Duodenal mucosa (tissue), 2 donors: ENCODE measurements at regions not wholly inside any gene's neighbourhood (a gene's known extent, or its start where the extent isn't known, plus 50 kb on each side); places are given as distances from the start of the nearest gene placed in this dataset.

Source experiments
- H3K27ac ChIP-seq: one replicate; pipeline ENCODE4 v1.7.0; 2013; ENCODE audit warnings: low read depth, low read length
- H3K27me3 ChIP-seq, 2 donors: one replicate each; pipeline ENCODE4 v1.7.0; 2013; ENCODE audit warnings: low read length in 2 of 2, control low read depth in 1 of 2; ENCODE audit not compliant: insufficient read depth in 2 of 2, control insufficient read depth in 1 of 2
- H3K36me3 ChIP-seq, 2 donors: one replicate each; pipeline ENCODE4 v1.7.0; 2013; ENCODE audit warnings: low read length in 2 of 2, control low read depth in 1 of 2; ENCODE audit not compliant: insufficient read depth in 2 of 2, control insufficient read depth in 1 of 2
- H3K4me1 ChIP-seq, 2 donors: one replicate each; pipeline ENCODE4 v1.7.0; 2013; ENCODE audit warnings: low read length in 2 of 2, control low read depth in 1 of 2; ENCODE audit not compliant: insufficient read depth in 2 of 2, control insufficient read depth in 1 of 2
- H3K4me3 ChIP-seq, 2 donors: one replicate each; pipeline ENCODE4 v1.7.0; 2013; ENCODE audit warnings: low read length in 2 of 2, low read depth in 1 of 2
- H3K9ac ChIP-seq, 2 donors: one replicate each; pipeline ENCODE4 v1.7.0; 2013; ENCODE audit warnings: low read length in 2 of 2, low read depth in 1 of 2
- H3K9me3 ChIP-seq, 2 donors: one replicate each; pipeline ENCODE4 v1.7.0; 2013; ENCODE audit warnings: low read length in 2 of 2, control low read depth in 1 of 2; ENCODE audit not compliant: control insufficient read depth in 1 of 2

DNA sequence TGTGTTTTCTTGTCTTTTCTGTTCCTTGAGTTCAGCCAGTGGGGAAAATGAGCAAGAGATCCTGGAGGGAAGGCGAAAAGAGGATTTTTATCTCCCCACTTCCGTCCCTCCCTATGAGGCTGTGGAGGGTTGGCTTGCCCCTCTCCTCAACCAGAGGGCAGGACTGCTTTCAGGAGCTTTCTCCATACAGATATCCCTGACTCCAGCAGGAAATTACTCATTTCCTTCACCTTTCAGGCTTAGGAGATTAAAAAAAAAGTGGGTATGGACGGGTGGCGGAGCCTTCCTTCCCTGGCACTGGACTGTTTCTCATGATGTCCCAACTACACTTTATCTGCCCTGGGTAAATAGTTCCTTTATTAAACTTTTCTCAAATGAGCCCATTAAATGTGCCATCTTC is 241.2 kb downstream of the FRK start:
- Histone ChIP-seq H3K9ac (no peak overlapping the region), H3K27ac (no peak overlapping the region), H3K27me3 (no peaks in the 10 kb centered on the region), H3K36me3 (no peaks in the 10 kb centered on the region), H3K4me1 (no peaks in the 10 kb centered on the region), H3K9me3 (no peaks in the 10 kb centered on the region), H3K4me3 (no peak overlapping the region)

DNA sequence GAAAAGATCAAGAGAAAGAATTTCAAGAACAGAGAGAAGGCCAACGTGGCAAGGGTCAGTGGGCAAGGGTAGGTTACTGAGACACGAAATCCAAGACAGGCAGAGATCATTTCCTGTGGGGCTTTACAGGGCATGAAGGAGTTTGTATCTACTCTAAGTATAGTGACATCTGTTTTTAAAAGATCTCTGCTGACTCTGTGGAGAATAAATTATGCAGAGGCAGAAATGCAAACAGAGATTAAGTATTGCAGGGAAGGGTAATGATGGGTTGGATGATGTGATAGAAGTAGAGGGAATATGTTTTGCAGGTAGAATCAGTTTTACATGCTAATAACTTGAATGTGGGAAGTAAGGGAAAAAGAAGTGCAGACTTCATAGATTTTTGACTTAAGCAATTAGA is 243.5 kb downstream of the FRK start:
- Histone ChIP-seq H3K4me3 (no peak overlapping the region), H3K36me3 (no peaks in the 10 kb centered on the region), H3K27ac (no peak overlapping the region), H3K9ac (no peak overlapping the region), H3K27me3 (no peaks in the 10 kb centered on the region), H3K4me1 (no peaks in the 10 kb centered on the region), H3K9me3 (no peaks in the 10 kb centered on the region)

DNA sequence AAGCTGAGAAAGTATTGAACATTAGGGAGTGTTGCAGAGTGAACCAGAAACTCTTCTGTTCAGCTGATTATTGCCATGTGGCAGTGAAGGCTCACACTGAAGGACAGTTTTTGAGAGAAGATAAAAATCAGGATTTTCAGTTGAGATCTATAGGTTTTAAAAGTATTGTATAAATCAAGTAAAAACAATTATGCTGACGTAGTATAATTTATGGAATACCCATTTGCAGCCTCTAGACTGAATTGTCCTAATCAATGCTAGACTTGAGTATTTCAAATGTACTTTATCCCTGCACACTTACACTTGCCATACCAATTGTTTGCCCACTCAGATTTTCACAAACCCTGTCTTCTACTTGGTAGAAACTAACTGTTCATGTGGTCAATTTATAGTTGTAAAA is 245.8 kb downstream of the FRK start:
- Histone ChIP-seq H3K9me3 (no peaks in the 10 kb centered on the region), H3K4me1 (no peaks in the 10 kb centered on the region), H3K36me3 (no peaks in the 10 kb centered on the region), H3K4me3 (no peak overlapping the region), H3K27ac (no peak overlapping the region), H3K9ac (no peak overlapping the region), H3K27me3 (no peaks in the 10 kb centered on the region)

DNA sequence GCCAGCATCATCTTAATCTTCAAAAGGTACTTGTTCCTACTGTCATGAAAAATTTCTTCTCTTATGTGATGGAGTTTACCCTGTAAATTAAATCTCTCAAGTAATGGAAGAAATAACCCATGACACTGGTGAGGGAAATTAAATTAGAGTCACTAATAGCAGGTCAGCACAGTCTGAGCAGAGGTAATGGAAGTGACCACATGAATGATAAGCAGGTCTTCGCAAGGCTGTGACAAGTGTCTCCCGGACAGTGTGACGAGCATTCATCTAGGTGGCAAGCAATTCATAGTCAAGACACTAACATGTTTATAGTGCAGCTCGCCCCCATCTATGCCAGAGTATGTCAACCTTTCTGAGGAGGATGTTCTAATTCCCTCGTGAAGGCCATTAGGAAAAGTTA is 249.2 kb downstream of the FRK start:
- H3K9ac ChIP-seq = no peak overlapping the region
- H3K4me1 ChIP-seq = no peaks in the 10 kb centered on the region
- H3K27me3 ChIP-seq = no peaks in the 10 kb centered on the region
- H3K27ac ChIP-seq = no peak overlapping the region
- H3K4me3 ChIP-seq = no peak overlapping the region
- no peaks in the 10 kb centered on the region for H3K9me3 ChIP-seq
- no peaks in the 10 kb centered on the region for H3K36me3 ChIP-seq

DNA sequence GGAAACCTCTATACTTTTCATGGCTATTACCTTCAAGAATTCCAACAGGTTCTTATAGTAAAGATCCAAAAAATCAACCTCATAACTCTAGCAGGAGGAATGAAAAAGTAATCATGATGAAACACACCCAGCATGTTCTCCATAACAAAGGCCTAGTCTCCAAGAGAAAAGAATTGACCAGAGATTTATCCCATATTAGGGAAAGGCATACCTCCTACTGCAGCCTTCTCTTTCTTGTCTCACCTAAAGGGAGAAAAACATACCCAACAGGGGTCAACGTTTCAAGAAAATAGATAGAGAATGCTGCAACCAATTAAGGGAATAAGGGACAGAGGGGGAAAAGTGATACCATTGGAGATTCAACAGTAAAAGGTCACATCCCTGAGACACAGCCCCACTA is 262.5 kb downstream of the FRK start:
- H3K36me3 ChIP-seq = no peaks in the 10 kb centered on the region
- no peaks in the 10 kb centered on the region for H3K9me3 ChIP-seq
- no peaks in the 10 kb centered on the region for H3K27me3 ChIP-seq
- H3K4me1 ChIP-seq = no peaks in the 10 kb centered on the region
- no peak overlapping the region for H3K4me3 ChIP-seq
- H3K9ac ChIP-seq = no peak overlapping the region
- no peak overlapping the region for H3K27ac ChIP-seq

DNA sequence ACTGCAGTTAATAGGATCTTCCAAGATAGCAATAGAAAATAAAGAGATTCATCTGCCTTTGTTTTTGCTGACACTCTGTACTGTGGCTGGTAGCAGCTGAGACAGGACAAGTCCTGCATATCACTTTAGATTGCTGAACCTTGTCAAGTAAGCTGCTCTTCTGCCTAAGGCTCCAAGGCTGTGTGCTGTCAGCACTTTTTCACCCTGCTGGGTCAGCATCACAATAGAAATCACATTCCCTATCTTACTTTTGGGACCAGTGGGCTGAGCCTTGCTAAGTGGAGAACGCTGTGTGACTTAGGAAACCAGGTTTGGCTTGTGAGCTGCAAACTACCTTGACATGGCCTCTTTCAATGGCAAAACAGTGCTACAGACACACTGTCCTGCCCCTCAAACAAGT is 263.9 kb downstream of the FRK start:
- H3K4me3 ChIP-seq = no peak overlapping the region
- H3K27me3 ChIP-seq = no peaks in the 10 kb centered on the region
- H3K9ac ChIP-seq = no peak overlapping the region
- no peaks in the 10 kb centered on the region for H3K4me1 ChIP-seq
- H3K27ac ChIP-seq = no peak overlapping the region
- H3K36me3 ChIP-seq = no peaks in the 10 kb centered on the region
- H3K9me3 ChIP-seq = no peaks in the 10 kb centered on the region

DNA sequence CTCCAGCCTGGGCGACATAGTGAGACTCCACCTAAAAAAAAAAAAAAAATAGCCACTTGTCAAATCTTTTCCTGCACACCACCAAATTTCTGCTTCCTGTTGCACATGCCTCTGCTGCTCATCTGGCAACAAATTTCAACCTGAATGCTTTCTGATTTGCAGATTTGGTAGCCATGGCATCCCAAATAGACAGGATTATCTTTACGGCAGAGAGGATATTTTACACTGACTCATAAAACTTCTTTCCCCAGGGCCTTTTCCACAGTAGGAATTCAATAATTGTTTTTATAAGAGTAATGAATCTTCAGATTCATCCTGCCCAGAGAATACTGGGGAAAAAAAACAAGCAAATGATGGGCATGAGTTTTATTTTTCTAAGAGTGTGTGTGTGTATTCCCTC is 264.6 kb downstream of the FRK start:
- H3K9me3 ChIP-seq = no peaks in the 10 kb centered on the region

DNA sequence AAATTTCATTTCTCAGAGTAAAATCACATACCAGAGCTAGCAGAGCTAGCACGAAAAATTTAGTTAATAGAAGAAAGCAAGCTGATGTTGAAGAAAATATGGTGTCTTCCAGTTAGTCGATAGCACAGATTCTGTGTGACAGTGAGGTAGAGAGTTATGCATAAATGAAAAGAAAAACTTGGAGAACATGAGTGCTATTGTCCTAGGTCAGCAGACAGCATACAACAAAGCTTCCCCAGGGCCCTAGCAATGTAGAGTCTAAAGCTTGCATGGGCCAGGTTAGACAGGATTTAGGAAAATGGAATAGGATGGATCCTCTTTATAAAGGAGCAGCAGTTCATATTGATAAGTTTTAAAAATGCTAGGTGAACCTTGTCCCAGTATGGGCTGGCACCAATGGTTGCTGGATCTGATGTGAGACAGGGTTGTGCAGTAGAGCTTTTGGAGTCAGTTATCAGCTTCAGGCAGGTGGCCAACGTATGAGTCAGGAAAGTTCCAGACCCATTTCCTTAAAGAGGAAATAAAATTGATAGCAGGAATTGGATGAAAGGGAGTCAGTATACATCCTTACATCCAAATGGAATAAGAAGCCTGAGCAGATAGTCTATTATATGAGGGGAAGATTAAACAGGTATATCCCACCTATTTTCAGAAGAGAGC is 277.2 kb downstream of the FRK start:
- Histone ChIP-seq H3K27ac (no peak overlapping the region), H3K9ac (no peak overlapping the region), H3K4me1 (no peaks in the 10 kb centered on the region), H3K9me3 (no peaks in the 10 kb centered on the region), H3K4me3 (no peak overlapping the region), H3K36me3 (no peaks in the 10 kb centered on the region), H3K27me3 (no peaks in the 10 kb centered on the region)

More for the DNA sequence above, 264.6 kb downstream of the FRK start:
- Histone ChIP-seq H3K27me3 (no peaks in the 10 kb centered on the region), H3K9ac (no peak overlapping the region), H3K36me3 (no peaks in the 10 kb centered on the region), H3K4me3 (no peak overlapping the region), H3K4me1 (no peaks in the 10 kb centered on the region), H3K27ac (no peak overlapping the region)

DNA sequence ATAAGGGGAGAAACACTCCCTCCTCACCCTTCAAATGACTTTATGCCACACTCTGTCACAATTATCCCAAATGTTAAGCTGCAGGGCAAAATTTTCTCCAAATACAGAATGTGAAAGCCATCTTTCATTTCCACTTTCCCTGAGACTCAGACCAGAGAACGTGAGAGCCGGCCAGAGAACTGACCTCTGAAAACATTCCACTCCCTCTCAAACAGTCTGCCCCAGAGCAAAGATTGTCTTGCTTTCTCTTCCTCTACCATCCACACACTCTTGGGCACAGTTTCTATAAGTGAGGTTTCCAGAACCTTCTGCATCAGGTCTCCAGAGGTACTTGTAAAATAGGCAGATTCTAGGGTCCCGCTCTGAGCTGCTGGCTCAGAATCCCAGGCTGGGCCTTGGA is 278.1 kb downstream of the FRK start:
- Histone ChIP-seq H3K27ac (no peak overlapping the region), H3K4me3 (no peak overlapping the region), H3K9me3 (no peaks in the 10 kb centered on the region), H3K4me1 (no peaks in the 10 kb centered on the region), H3K27me3 (no peaks in the 10 kb centered on the region), H3K9ac (no peak overlapping the region), H3K36me3 (no peaks in the 10 kb centered on the region)

DNA sequence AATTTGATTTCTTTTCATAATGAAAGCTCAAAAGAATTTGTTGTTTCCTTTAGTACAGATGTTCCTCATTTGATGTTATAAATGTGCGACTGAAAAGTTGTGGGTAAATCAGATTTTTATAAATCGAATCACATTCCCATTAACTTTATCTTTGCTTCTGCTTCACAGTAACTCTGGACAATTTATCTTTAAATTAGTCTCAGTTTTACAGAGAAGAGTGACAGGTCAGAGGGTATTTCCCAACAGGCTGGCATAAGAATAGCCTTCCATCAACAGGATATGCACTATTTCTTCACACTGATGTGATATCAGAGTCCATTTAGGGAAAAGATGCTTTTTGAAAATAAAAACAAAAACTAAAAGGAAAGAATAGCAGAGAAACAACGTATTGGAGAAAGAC is 286.9 kb downstream of the FRK start:
- Histone ChIP-seq H3K9me3 (no peaks in the 10 kb centered on the region), H3K27me3 (no peaks in the 10 kb centered on the region), H3K27ac (no peak overlapping the region), H3K4me3 (no peak overlapping the region), H3K9ac (no peak overlapping the region), H3K36me3 (no peaks in the 10 kb centered on the region), H3K4me1 (no peaks in the 10 kb centered on the region)

DNA sequence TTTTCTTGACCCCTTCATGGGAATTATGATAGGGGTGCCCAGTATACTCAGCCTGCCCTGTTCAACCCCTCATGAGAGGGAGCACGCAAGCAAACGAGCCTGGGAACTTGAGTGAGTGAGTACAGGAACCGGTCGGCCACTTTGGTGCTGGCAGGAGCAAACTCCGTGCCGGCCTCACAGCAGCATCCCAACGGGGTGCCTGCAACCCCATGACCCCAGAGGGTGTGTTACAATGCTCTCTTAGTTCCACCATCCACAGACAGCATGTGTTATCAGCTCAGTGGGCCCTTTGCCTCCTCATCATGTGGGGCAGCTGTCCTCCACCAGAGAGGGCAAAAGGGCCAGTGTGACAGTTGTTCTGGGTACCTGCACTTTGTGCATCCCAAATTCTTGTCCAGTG is 289.8 kb downstream of the FRK start:
- Histone ChIP-seq H3K9me3 (no peaks in the 10 kb centered on the region), H3K4me3 (no peak overlapping the region), H3K9ac (no peak overlapping the region), H3K4me1 (no peaks in the 10 kb centered on the region), H3K36me3 (no peaks in the 10 kb centered on the region), H3K27me3 (no peaks in the 10 kb centered on the region), H3K27ac (no peak overlapping the region)
